ENCODE measurements at regions not wholly inside any gene's neighbourhood (a gene's known extent, or its start where the extent isn't known, plus 50 kb on each side); places are given as distances from the start of the nearest gene placed in this dataset.

- no peak for DNase-seq
These were observed 1013.8 kb upstream of the EEF2KMT start for GRCh38 chr16:6111390-6111789.

GRCh38 chr16:6110346-6110745, 1012.8 kb upstream of the EEF2KMT start:
- no peak for DNase-seq

GRCh38 chr16:6106061-6106460, 1008.5 kb upstream of the EEF2KMT start:
- no peak for DNase-seq

GRCh38 chr16:6105115-6105514, 1007.5 kb upstream of the EEF2KMT start:
- no peak for DNase-seq

- DNase-seq = no peak
These were observed 1006.8 kb upstream of the EEF2KMT start for GRCh38 chr16:6104428-6104827.

GRCh38 chr16:6103561-6103960, 1006.0 kb upstream of the EEF2KMT start:
- DNase-seq = no peak

- no peak for DNase-seq
These were observed 1001.5 kb upstream of the EEF2KMT start for GRCh38 chr16:6099102-6099501.

GRCh38 chr16:6096931-6097670, 999.5 kb upstream of the EEF2KMT start:
- no peak for DNase-seq

- DNase-seq = no peak
These were observed 997.8 kb upstream of the EEF2KMT start for GRCh38 chr16:6095414-6095813.

- no peak for DNase-seq
These were observed 993.4 kb upstream of the EEF2KMT start for GRCh38 chr16:6091021-6091420.

- peak; percentile 42 for DNase-seq
These were observed 983.9 kb upstream of the EEF2KMT start for GRCh38 chr16:6081320-6081976.

- DNase-seq = no peak
These were observed 979.0 kb upstream of the EEF2KMT start for GRCh38 chr16:6076631-6077030.

- DNase-seq = no peak
These were observed 970.5 kb upstream of the EEF2KMT start for GRCh38 chr16:6068063-6068462.

GRCh38 chr16:6066652-6067051, 969.1 kb upstream of the EEF2KMT start:
- no peak for DNase-seq

GRCh38 chr16:6063526-6063925, 965.9 kb upstream of the EEF2KMT start:
- DNase-seq = no peak

GRCh38 chr16:6059671-6060070, 962.1 kb upstream of the EEF2KMT start:
- DNase-seq = no peak

GRCh38 chr16:6057821-6058220, 960.2 kb upstream of the EEF2KMT start:
- no peak for DNase-seq

GRCh38 chr16:6048017-6048416, 950.4 kb upstream of the EEF2KMT start:
- no peak for DNase-seq

- DNase-seq = no peak
These were observed 949.7 kb upstream of the EEF2KMT start for GRCh38 chr16:6047325-6047724.

GRCh38 chr16:6038941-6039645, 941.5 kb upstream of the EEF2KMT start:
- DNase-seq = no peak

GRCh38 chr16:6035161-6035560, 937.6 kb upstream of the EEF2KMT start:
- no peak for DNase-seq

GRCh38 chr16:6034511-6034910, 936.9 kb upstream of the EEF2KMT start:
- DNase-seq = no peak

- no peak for DNase-seq
These were observed 934.8 kb upstream of the EEF2KMT start for GRCh38 chr16:6032438-6032837.

- no peak for DNase-seq
These were observed 934.0 kb upstream of the EEF2KMT start for GRCh38 chr16:6031567-6031966.

All from MV-4-11 (cell line).